ENCODE measurements at regions not wholly inside any gene's neighbourhood (a gene's known extent, or its start where the extent isn't known, plus 50 kb on each side); places are given as distances from the start of the nearest gene placed in this dataset.

- Histone ChIP-seq H3K9me3 (no peaks in the 10 kb centered on the region), H3K36me3 (no peaks in the 10 kb centered on the region), H3K27me3 (no peaks in the 10 kb centered on the region), H3K4me1 (peaks cover 0 to 6% of the 10 kb centered on the region in 2 donors), H3K4me3 (replicated peaks in 1 of 3) (no peak overlapping the region), H3K27ac (no peak overlapping the region)
- no peak for DNase-seq
- no peak for TF ChIP-seq POLR2A (IDR thresholded peaks at IDR 0.05)
- no peak for TF ChIP-seq CTCF (IDR thresholded peaks at IDR 0.05)
- intact Hi-C loops (cut with DNase I) = no loop called here
- WGBS, 2 donors = 75 to 78% methylated on average over 6 of the region's 6 CpGs
These were observed 550.0 kb downstream of the TNS3 start for GRCh38 chr7:47031786-47032535.

GRCh38 chr7:47028284-47028683 is 553.6 kb downstream of the TNS3 start:
- Histone ChIP-seq H3K9me3 (no peaks in the 10 kb centered on the region), H3K36me3 (no peaks in the 10 kb centered on the region), H3K4me3 (replicated peaks in 1 of 3) (no peak overlapping the region), H3K4me1 (peaks cover 0 to 6% of the 10 kb centered on the region in 2 donors), H3K27me3 (no peaks in the 10 kb centered on the region), H3K27ac (no peak overlapping the region)
- TF ChIP-seq POLR2A (IDR thresholded peaks at IDR 0.05) (no peak), CTCF (IDR thresholded peaks at IDR 0.05) (no peak)
- intact Hi-C loops (cut with DNase I) = no loop called here
- DNase-seq = no peak
- 84 to 88% methylated on average over 3 of the region's 3 CpGs for WGBS, 2 donors

- no peaks in the 10 kb centered on the region for H3K9me3 ChIP-seq
- H3K4me1 ChIP-seq = peaks cover 0 to 4% of the 10 kb centered on the region in 2 donors
- H3K27ac ChIP-seq = no peak overlapping the region
- DNase-seq = no peak
- no peaks in the 10 kb centered on the region for H3K27me3 ChIP-seq
- intact Hi-C loops (cut with DNase I) = no loop called here
- no peak for TF ChIP-seq POLR2A (IDR thresholded peaks at IDR 0.05)
- TF ChIP-seq CTCF (IDR thresholded peaks at IDR 0.05) = no peak
- WGBS, 2 donors = 71 to 84% methylated on average over 2 of the region's 2 CpGs
- no peaks in the 10 kb centered on the region for H3K36me3 ChIP-seq
- H3K4me3 ChIP-seq (replicated peaks in 1 of 3) = no peak overlapping the region
These were observed 554.1 kb downstream of the TNS3 start for GRCh38 chr7:47027695-47028240.

- TF ChIP-seq CTCF (IDR thresholded peaks at IDR 0.05) (no peak), POLR2A (IDR thresholded peaks at IDR 0.05) (no peak)
- Histone ChIP-seq H3K27me3 (no peaks in the 10 kb centered on the region), H3K4me1 (no peaks in the 10 kb centered on the region), H3K27ac (no peak overlapping the region), H3K4me3 (replicated peaks in 1 of 3) (no peak overlapping the region), H3K9me3 (no peaks in the 10 kb centered on the region), H3K36me3 (no peaks in the 10 kb centered on the region)
- 71% methylated on average over 5 of the region's 5 CpGs for WGBS, 2 donors
- no peak for DNase-seq
- intact Hi-C loops (cut with DNase I) = no loop called here
These were observed 555.0 kb downstream of the TNS3 start for GRCh38 chr7:47026780-47027361.

- DNase-seq = no peak
- no peak overlapping the region for H3K4me3 ChIP-seq (replicated peaks in 1 of 3)
- no peak for TF ChIP-seq POLR2A (IDR thresholded peaks at IDR 0.05)
- no peak for TF ChIP-seq CTCF (IDR thresholded peaks at IDR 0.05)
- H3K4me1 ChIP-seq = no peaks in the 10 kb centered on the region
- no peak overlapping the region for H3K27ac ChIP-seq
- no peaks in the 10 kb centered on the region for H3K27me3 ChIP-seq
- no peaks in the 10 kb centered on the region for H3K9me3 ChIP-seq
- no peaks in the 10 kb centered on the region for H3K36me3 ChIP-seq
- 60 to 68% methylated on average over 4 of the region's 4 CpGs for WGBS, 2 donors
- intact Hi-C loops (cut with DNase I) = no loop called here
These were observed 556.9 kb downstream of the TNS3 start for GRCh38 chr7:47024991-47025390.

Measured in thyroid gland (tissue), 4 donors.